IMR-90 (cell line): ENCODE measurements at regions not wholly inside any gene's neighbourhood (a gene's known extent, or its start where the extent isn't known, plus 50 kb on each side); places are given as distances from the start of the nearest gene placed in this dataset.

ENCODE experiments used
- ATAC-seq: fragments of 200-7000 bp; cut with Tn5 transposase; 2 replicates; pipeline ENCODE4 v1.9.1; 2020; ENCODE audit warnings: low read depth, mild to moderate bottlenecking, moderate library complexity
- BruUV-seq: library from RNA; stranded (reverse); fragments of 400-500 nt; replicated peaks from 2 replicates; lab custom pipeline; 2021; lab: Mats Ljungman, UMichigan
- CTCF ChIA-PET: fragments of 300-600 bp; formaldehyde crosslinking; extraction: SDS; loops from one replicate; lab custom pipeline; 2021; ENCODE audit warnings: antibody characterized with exemption; lab: Yijun Ruan, JAX
- POLR2A ChIA-PET: fragments of 300-600 bp; sonication (Branson Sonifier 250); formaldehyde crosslinking; loops from one replicate; lab custom pipeline; 2022; ENCODE audit warnings: antibody characterized with exemption; ENCODE audit not compliant: unreplicated experiment; lab: Charles Lee
- DNase-seq: peaks from one replicate; pipeline ENCODE4 v3.0.0; 2013
- H2AFZ ChIP-seq: replicated peaks from 2 replicates; pipeline ENCODE3; 2013; ENCODE audit warnings: low read length, mild to moderate bottlenecking; ENCODE audit not compliant: poor library complexity
- H2AK5ac ChIP-seq: 2 replicates; pipeline ENCODE4 v1.6.1; 2013; ENCODE audit warnings: low read depth, low read length, inconsistent platforms
- H2AK9ac ChIP-seq: replicated peaks from 2 replicates; pipeline ENCODE3; 2013; ENCODE audit warnings: mild to moderate bottlenecking, low read depth, low read length, moderate library complexity; ENCODE audit not compliant: poor library complexity
- H2BK120ac ChIP-seq: 2 replicates; pipeline ENCODE4 v1.6.1; 2013; ENCODE audit warnings: low read depth, low read length, inconsistent platforms
- H2BK15ac ChIP-seq: 3 replicates; pipeline ENCODE4 v1.6.1; 2013; ENCODE audit warnings: low read depth, low read length, inconsistent platforms
- H2BK20ac ChIP-seq: 2 replicates; pipeline ENCODE4 v1.6.1; 2013; ENCODE audit warnings: low read depth, mild to moderate bottlenecking, inconsistent platforms, low read length, moderate library complexity
- H2BK5ac ChIP-seq: 2 replicates; pipeline ENCODE4 v1.6.1; 2013; ENCODE audit warnings: mild to moderate bottlenecking, low read depth, low read length, inconsistent platforms; ENCODE audit not compliant: poor library complexity, severe bottlenecking
- H3K14ac ChIP-seq: replicated peaks from 2 replicates; pipeline ENCODE4 v1.6.1; 2013; ENCODE audit warnings: low read depth, low read length, inconsistent platforms
- H3K18ac ChIP-seq: 2 replicates; pipeline ENCODE4 v1.6.1; 2013; ENCODE audit warnings: low read depth, low read length, control low read depth
- H3K23ac ChIP-seq: 2 replicates; pipeline ENCODE4 v1.6.1; 2013; ENCODE audit warnings: low read depth, low read length, inconsistent platforms
- H3K27ac ChIP-seq: 2 replicates; pipeline ENCODE4 v1.5.1; 2013; ENCODE audit warnings: mild to moderate bottlenecking, control low read depth, low read length; ENCODE audit not compliant: insufficient read depth
- H3K27me3 ChIP-seq: 2 replicates; pipeline ENCODE4 v1.6.1; 2013; ENCODE audit warnings: low read length; ENCODE audit not compliant: control insufficient read depth, insufficient read depth
- H3K36me3 ChIP-seq: 2 replicates; pipeline ENCODE4 v1.6.1; 2013; ENCODE audit warnings: low read length, mixed read lengths; ENCODE audit not compliant: control insufficient read depth, insufficient read depth
- H3K4ac ChIP-seq: 2 replicates; pipeline ENCODE4 v1.6.1; 2013; ENCODE audit warnings: low read depth, low read length, inconsistent platforms
- H3K4me1 ChIP-seq: 2 replicates; pipeline ENCODE4 v1.6.1; 2013; ENCODE audit warnings: low read length, mixed read lengths; ENCODE audit not compliant: control insufficient read depth, insufficient read depth
- H3K4me2 ChIP-seq: 2 replicates; pipeline ENCODE4 v1.6.1; 2013; ENCODE audit warnings: low read depth, mild to moderate bottlenecking, control low read depth, low read length, moderate library complexity
- H3K4me3 ChIP-seq: 2 replicates; pipeline ENCODE4 v1.5.1; 2013; ENCODE audit warnings: low read depth, mild to moderate bottlenecking, control low read depth, low read length, moderate library complexity; ENCODE audit not compliant: insufficient read depth
- H3K56ac ChIP-seq: 2 replicates; pipeline ENCODE4 v1.6.1; 2013; ENCODE audit warnings: low read length, inconsistent platforms; ENCODE audit not compliant: insufficient read depth; ENCODE audit errors: extremely low read depth
- H3K79me1 ChIP-seq, 2 experiments: 2 replicates each; pipeline ENCODE4 v1.6.1; 2013; ENCODE audit warnings: low read length in 2 of 2, inconsistent platforms in 1 of 2, low read depth in 1 of 2
- H3K9ac ChIP-seq: 2 replicates; pipeline ENCODE4 v1.6.1; 2013; ENCODE audit warnings: low read depth, low read length, control low read depth
- H3K9me1 ChIP-seq: 2 replicates; pipeline ENCODE4 v1.6.1; 2013; ENCODE audit warnings: low read length, inconsistent platforms; ENCODE audit not compliant: insufficient read depth
- H3K9me3 ChIP-seq: 2 replicates; pipeline ENCODE4 v1.6.1; 2013; ENCODE audit warnings: low read length; ENCODE audit not compliant: control insufficient read depth, insufficient read depth
- H4K20me1 ChIP-seq: 2 replicates; pipeline ENCODE4 v1.6.1; 2013; ENCODE audit warnings: low read length, inconsistent platforms; ENCODE audit not compliant: insufficient read depth
- H4K5ac ChIP-seq: 2 replicates; pipeline ENCODE4 v1.6.1; 2013; ENCODE audit warnings: mild to moderate bottlenecking, low read depth, low read length, control low read depth
- H4K8ac ChIP-seq, 2 experiments: 2 replicates each; pipeline ENCODE4 v1.6.1; 2013; ENCODE audit warnings: low read depth in 2 of 2, low read length in 2 of 2, control low read depth in 1 of 2, inconsistent platforms in 1 of 2
- H4K91ac ChIP-seq: 2 replicates; pipeline ENCODE4 v1.6.1; 2013; ENCODE audit warnings: low read depth, low read length, inconsistent platforms; ENCODE audit not compliant: insufficient read depth
- MAFK ChIP-seq: IDR thresholded peaks from 2 replicates; pipeline ENCODE4 v1.6.1; 2012; ENCODE audit warnings: low read depth, low read length, improper control_type of control experiment
- RFX5 ChIP-seq: IDR thresholded peaks from 2 replicates; pipeline ENCODE4 v1.8.0; 2012; ENCODE audit warnings: low read depth, mild to moderate bottlenecking, low read length, moderate library complexity
- USF2 ChIP-seq: fragments of 150-350 bp; IDR thresholded peaks from 2 replicates; pipeline ENCODE4 v1.6.1; 2017; ENCODE audit warnings: mild to moderate bottlenecking, antibody characterized with exemption, low read length, low read depth
- WGBS, 2 experiments: methylation state at CpG; one replicate each; pipeline versions ENCODE4 v1.1.5 to v1.1.7; 2013; ENCODE audit warnings: missing lambda C conversion rate in 2 of 2; ENCODE audit not compliant: insufficient read length in 1 of 2; ENCODE audit errors: extremely low coverage in 2 of 2; 5-methylcytosine and 5-hydroxymethylcytosine counted together
- dilution Hi-C: fragments of 300-500 bp; cut with HindIII; formaldehyde crosslinking; loops from one replicate; pipeline ENCODE4 v1.14.3; 2018; ENCODE audit warnings: low sequenced_read_pairs; ENCODE audit not compliant: unreplicated experiment
- in situ Hi-C: fragments of 300-500 bp; cut with MboI; formaldehyde crosslinking; loops from 3 replicates; pipeline ENCODE4 v1.14.3; 2019; ENCODE audit warnings: low sequenced_read_pairs, inconsistent platforms, mixed read lengths
- intact Hi-C: fragments of 100-400 bp; cut with micrococcal nuclease; formaldehyde crosslinking; loops from 2 replicates; pipeline ENCODE4 v1.10.0; 2022

- ATAC-seq (no peak), DNase-seq (no peak)
- dilution Hi-C loops (no loop called here), intact Hi-C loops (no loop called here), in situ Hi-C loops (no loop called here)
- H2AK5ac ChIP-seq: no peak overlapping the region
- H3K79me1 ChIP-seq: no peaks in the 10 kb centered on the region
- no peak overlapping the region for H4K8ac ChIP-seq
- H4K5ac ChIP-seq: no peak overlapping the region
- TF ChIP-seq USF2: no peak
- TF ChIP-seq RFX5: no peak
- TF ChIP-seq MAFK: no peak
- H4K91ac ChIP-seq: no peak overlapping the region
- POLR2A ChIA-PET: no interaction called here
- no peak overlapping the region for H2AFZ ChIP-seq
- no peak overlapping the region for H3K18ac ChIP-seq
- H2BK20ac ChIP-seq: no peak overlapping the region
- peaks cover 24% of the 10 kb centered on the region for H3K27me3 ChIP-seq
- no peak overlapping the region for H3K4ac ChIP-seq
- BruUV-seq: no TSS peak
- no peak overlapping the region for H3K23ac ChIP-seq
- H3K9me3 ChIP-seq: no peaks in the 10 kb centered on the region
- H4K20me1 ChIP-seq: no peaks in the 10 kb centered on the region
- no peak overlapping the region for H2BK5ac ChIP-seq
- H2BK120ac ChIP-seq: no peak overlapping the region
- H2AK9ac ChIP-seq: no peak overlapping the region
- H3K4me2 ChIP-seq: no peak overlapping the region
- no peak overlapping the region for H2BK15ac ChIP-seq
- no peak overlapping the region for H3K56ac ChIP-seq
- H3K9me1 ChIP-seq: no peaks in the 10 kb centered on the region
- H3K4me1 ChIP-seq: no peaks in the 10 kb centered on the region
- no peak overlapping the region for H3K4me3 ChIP-seq
- no peak overlapping the region for H3K27ac ChIP-seq
- WGBS, 2 experiments: 77% methylated on average over 7 of the region's 10 CpGs; no CpG with 5 or more reads in 1 of the 2 experiments
- H3K36me3 ChIP-seq: no peaks in the 10 kb centered on the region
- CTCF ChIA-PET: no interaction called here
- H3K14ac ChIP-seq: no peak overlapping the region
- H3K9ac ChIP-seq: no peak overlapping the region
These were observed 84.6 kb upstream of the CASZ1 start for GRCh38 chr1:10881046-10881445.
